NB4 (cell line): ENCODE measurements at regions not wholly inside any gene's neighbourhood (a gene's known extent, or its start where the extent isn't known, plus 50 kb on each side); places are given as distances from the start of the nearest gene placed in this dataset.

Experiments
- MYC ChIP-seq: IDR thresholded peaks from 2 replicates; pipeline ENCODE4 v1.6.1; 2011; ENCODE audit warnings: low read depth, low read length
- TF ChIP-seq, protein P1 (sequence below): IDR thresholded peaks from 2 replicates; pipeline ENCODE4 v1.6.1; 2011; ENCODE audit warnings: low read depth, low read length
- TF ChIP-seq, protein P2 (sequence below): IDR thresholded peaks from one replicate; pipeline ENCODE4 v1.5.1; 2012; ENCODE audit warnings: low read depth, low read length

DNA sequence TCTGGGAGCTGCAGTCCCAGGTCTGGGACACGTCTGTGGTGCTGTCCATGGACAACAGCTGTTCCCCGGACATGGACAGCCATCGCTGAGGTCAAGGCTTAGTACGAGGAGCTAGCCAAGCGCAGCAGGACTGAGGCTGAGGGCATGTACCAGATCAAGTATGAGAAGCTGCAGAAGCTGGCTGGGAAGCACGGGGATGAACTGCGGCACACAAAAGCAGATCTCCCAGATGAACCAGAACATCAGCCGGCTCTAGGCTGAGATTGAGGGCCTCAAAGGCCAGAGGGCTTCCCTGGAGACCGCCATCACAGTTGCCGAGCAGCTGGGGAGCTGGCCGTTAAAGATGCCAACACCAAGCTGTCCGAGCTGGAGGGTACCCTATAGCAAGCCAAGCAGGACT is 375.3 kb downstream of the SEC23A start:
- TF ChIP-seq, protein P1, sequence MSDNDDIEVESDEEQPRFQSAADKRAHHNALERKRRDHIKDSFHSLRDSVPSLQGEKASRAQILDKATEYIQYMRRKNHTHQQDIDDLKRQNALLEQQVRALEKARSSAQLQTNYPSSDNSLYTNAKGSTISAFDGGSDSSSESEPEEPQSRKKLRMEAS = no peak
- TF ChIP-seq, protein P2, sequence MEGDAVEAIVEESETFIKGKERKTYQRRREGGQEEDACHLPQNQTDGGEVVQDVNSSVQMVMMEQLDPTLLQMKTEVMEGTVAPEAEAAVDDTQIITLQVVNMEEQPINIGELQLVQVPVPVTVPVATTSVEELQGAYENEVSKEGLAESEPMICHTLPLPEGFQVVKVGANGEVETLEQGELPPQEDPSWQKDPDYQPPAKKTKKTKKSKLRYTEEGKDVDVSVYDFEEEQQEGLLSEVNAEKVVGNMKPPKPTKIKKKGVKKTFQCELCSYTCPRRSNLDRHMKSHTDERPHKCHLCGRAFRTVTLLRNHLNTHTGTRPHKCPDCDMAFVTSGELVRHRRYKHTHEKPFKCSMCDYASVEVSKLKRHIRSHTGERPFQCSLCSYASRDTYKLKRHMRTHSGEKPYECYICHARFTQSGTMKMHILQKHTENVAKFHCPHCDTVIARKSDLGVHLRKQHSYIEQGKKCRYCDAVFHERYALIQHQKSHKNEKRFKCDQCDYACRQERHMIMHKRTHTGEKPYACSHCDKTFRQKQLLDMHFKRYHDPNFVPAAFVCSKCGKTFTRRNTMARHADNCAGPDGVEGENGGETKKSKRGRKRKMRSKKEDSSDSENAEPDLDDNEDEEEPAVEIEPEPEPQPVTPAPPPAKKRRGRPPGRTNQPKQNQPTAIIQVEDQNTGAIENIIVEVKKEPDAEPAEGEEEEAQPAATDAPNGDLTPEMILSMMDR = no peak
- TF ChIP-seq MYC = no peak
